GM12892 (cell line): ENCODE measurements at regions not wholly inside any gene's neighbourhood (a gene's known extent, or its start where the extent isn't known, plus 50 kb on each side); places are given as distances from the start of the nearest gene placed in this dataset.

Source experiments
- POLR2AphosphoS5 ChIP-seq: IDR thresholded peaks from 2 replicates; pipeline ENCODE4 v1.6.1; 2011; ENCODE audit warnings: low read depth, low read length, control low read depth
- TAF1 ChIP-seq: IDR thresholded peaks from 2 replicates; pipeline ENCODE4 v1.6.1; 2011; ENCODE audit warnings: low read depth, mild to moderate bottlenecking, control low read depth, low read length, borderline replicate concordance

- no peak for TF ChIP-seq POLR2AphosphoS5
- TF ChIP-seq TAF1 = no peak
Measured at GRCh38 chr14:43471595-43471994, 1035.5 kb downstream of the FSCB start.
